Liver (tissue), 8 donors: ENCODE measurements at regions not wholly inside any gene's neighbourhood (a gene's known extent, or its start where the extent isn't known, plus 50 kb on each side); places are given as distances from the start of the nearest gene placed in this dataset.

Source experiments
- DNase-seq: peaks from one replicate; pipeline ENCODE4 v3.0.0-alpha.2; 2017; ENCODE audit warnings: low spot score
- H3K27ac ChIP-seq, 2 donors: one replicate each; pipeline ENCODE4 v1.7.0; 2013; ENCODE audit warnings: inconsistent platforms in 2 of 2, low read length in 2 of 2, control low read depth in 1 of 2, low read depth in 1 of 2, mild to moderate bottlenecking in 1 of 2
- H3K27me3 ChIP-seq, 4 donors: one replicate each; pipeline versions ENCODE4 v1.6.1 to v1.7.0; 2013; ENCODE audit warnings: low read length in 3 of 4, inconsistent platforms in 1 of 4, mild to moderate bottlenecking in 1 of 4, moderate library complexity in 1 of 4; ENCODE audit not compliant: control insufficient read depth in 4 of 4, insufficient read depth in 4 of 4
- H3K36me3 ChIP-seq, 4 donors: one replicate each; pipeline versions ENCODE4 v1.6.1 to v1.7.0; 2013; ENCODE audit warnings: low read length in 3 of 4, mild to moderate bottlenecking in 3 of 4, low read depth in 1 of 4, moderate library complexity in 1 of 4; ENCODE audit not compliant: control insufficient read depth in 4 of 4, insufficient read depth in 3 of 4
- H3K4me1 ChIP-seq, 4 donors: one replicate each; pipeline versions ENCODE4 v1.6.1 to v1.7.0; 2013; ENCODE audit warnings: low read length in 3 of 4, mild to moderate bottlenecking in 3 of 4, moderate library complexity in 1 of 4; ENCODE audit not compliant: control insufficient read depth in 4 of 4, insufficient read depth in 4 of 4
- H3K4me3 ChIP-seq, 3 donors: one replicate each; pipeline versions ENCODE4 v1.6.1 to v1.7.0; 2013; ENCODE audit warnings: low read length in 3 of 3, control low read depth in 1 of 3, low read depth in 1 of 3, mild to moderate bottlenecking in 1 of 3
- H3K9ac ChIP-seq, 2 donors: one replicate each; pipeline ENCODE4 v1.7.0; 2013; ENCODE audit warnings: low read length in 2 of 2, mild to moderate bottlenecking in 2 of 2, moderate library complexity in 2 of 2, control low read depth in 1 of 2, low read depth in 1 of 2
- H3K9me3 ChIP-seq, 4 donors: one replicate each; pipeline versions ENCODE4 v1.6.1 to v1.7.0; 2013; ENCODE audit warnings: low read length in 3 of 4; ENCODE audit not compliant: control insufficient read depth in 4 of 4
- FOXA1 ChIP-seq: IDR thresholded peaks from 2 replicates; pipeline ENCODE4 v1.6.1; 2016; ENCODE audit warnings: antibody characterized with exemption
- FOXA2 ChIP-seq: IDR thresholded peaks from 2 replicates; pipeline ENCODE4 v1.6.1; 2016; ENCODE audit warnings: antibody characterized with exemption
- GABPA ChIP-seq, 2 donors: IDR thresholded peaks in 1 of 2; conservative IDR thresholded peaks in 1 of 2; 2 replicates each; pipeline ENCODE4 v1.6.1; 2016; ENCODE audit warnings: antibody characterized with exemption in 2 of 2, mild to moderate bottlenecking in 1 of 2, moderate library complexity in 1 of 2
- HNF4A ChIP-seq, 2 donors: conservative IDR thresholded peaks; 2 replicates each; pipeline ENCODE4 v1.6.1; 2016; ENCODE audit warnings: antibody characterized with exemption in 2 of 2, mild to moderate bottlenecking in 2 of 2
- HNF4G ChIP-seq: IDR thresholded peaks from 2 replicates; pipeline ENCODE4 v1.6.1; 2016; ENCODE audit warnings: antibody characterized with exemption
- RAD21 ChIP-seq, 2 donors: IDR thresholded peaks; 2 replicates each; pipeline ENCODE4 v1.6.1; 2016; ENCODE audit warnings: antibody characterized with exemption in 2 of 2, mild to moderate bottlenecking in 2 of 2
- RXRA ChIP-seq, 2 donors: IDR thresholded peaks; 2 replicates each; pipeline ENCODE4 v1.6.1; 2017 to 2018; ENCODE audit warnings: antibody characterized with exemption in 2 of 2, mild to moderate bottlenecking in 1 of 2
- SP1 ChIP-seq: IDR thresholded peaks from 2 replicates; pipeline ENCODE4 v1.6.1; 2018; ENCODE audit warnings: antibody characterized with exemption, mild to moderate bottlenecking
- TAF1 ChIP-seq: conservative IDR thresholded peaks from 2 replicates; pipeline ENCODE4 v1.6.1; 2016; ENCODE audit warnings: antibody characterized with exemption, mild to moderate bottlenecking
- YY1 ChIP-seq: IDR thresholded peaks from 2 replicates; pipeline ENCODE4 v1.6.1; 2016; ENCODE audit warnings: antibody characterized with exemption, mild to moderate bottlenecking
- whole genome bisulfite sequencing: extraction: QIAGEN DNeasy Blood & Tissue Kit; methylation state at CpG from one replicate; pipeline ENCODE4 v1.1.7; 2013; 5-methylcytosine and 5-hydroxymethylcytosine counted together
- TF ChIP-seq, protein P1 (sequence below): IDR thresholded peaks from 2 replicates; pipeline ENCODE4 v1.6.1; 2016; ENCODE audit warnings: antibody characterized with exemption, mild to moderate bottlenecking
- TF ChIP-seq, protein P2 (sequence below): fragments of 150-350 bp; IDR thresholded peaks from 2 replicates; pipeline ENCODE4 v1.5.1; 2017; ENCODE audit warnings: improper control_type of control experiment, low read depth, low read length; ENCODE audit not compliant: missing input control
- TF ChIP-seq, protein P3 (sequence below): IDR thresholded peaks from 2 replicates; pipeline ENCODE4 v1.6.1; 2016; ENCODE audit warnings: antibody characterized with exemption
- donor health status: healthy.
- donor health status: healthy.
- donor health status: healthy.
- donor health status: healthy.
- donor health status: healthy.

DNA sequence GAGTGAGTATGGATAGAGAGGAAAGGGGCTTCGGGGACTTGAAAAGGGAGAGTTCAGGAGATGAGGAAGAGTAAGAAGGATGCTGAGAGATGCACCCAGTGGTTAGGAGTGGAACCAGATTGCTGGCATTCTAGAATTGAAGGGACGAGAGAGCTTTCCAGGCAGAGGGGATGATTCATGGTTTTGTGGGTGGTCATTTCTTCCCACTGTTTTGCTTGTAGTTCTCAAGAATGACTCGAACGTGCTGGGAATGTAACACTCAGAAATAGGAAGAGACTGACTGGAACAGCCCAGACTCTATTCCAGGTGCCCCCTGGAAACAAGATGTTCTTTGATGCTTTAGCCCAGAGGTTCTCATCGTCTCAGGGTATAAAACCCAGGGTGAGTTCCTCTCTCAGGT, 294.2 kb downstream of the ICE1 start (continued):
- TF ChIP-seq, protein P1, sequence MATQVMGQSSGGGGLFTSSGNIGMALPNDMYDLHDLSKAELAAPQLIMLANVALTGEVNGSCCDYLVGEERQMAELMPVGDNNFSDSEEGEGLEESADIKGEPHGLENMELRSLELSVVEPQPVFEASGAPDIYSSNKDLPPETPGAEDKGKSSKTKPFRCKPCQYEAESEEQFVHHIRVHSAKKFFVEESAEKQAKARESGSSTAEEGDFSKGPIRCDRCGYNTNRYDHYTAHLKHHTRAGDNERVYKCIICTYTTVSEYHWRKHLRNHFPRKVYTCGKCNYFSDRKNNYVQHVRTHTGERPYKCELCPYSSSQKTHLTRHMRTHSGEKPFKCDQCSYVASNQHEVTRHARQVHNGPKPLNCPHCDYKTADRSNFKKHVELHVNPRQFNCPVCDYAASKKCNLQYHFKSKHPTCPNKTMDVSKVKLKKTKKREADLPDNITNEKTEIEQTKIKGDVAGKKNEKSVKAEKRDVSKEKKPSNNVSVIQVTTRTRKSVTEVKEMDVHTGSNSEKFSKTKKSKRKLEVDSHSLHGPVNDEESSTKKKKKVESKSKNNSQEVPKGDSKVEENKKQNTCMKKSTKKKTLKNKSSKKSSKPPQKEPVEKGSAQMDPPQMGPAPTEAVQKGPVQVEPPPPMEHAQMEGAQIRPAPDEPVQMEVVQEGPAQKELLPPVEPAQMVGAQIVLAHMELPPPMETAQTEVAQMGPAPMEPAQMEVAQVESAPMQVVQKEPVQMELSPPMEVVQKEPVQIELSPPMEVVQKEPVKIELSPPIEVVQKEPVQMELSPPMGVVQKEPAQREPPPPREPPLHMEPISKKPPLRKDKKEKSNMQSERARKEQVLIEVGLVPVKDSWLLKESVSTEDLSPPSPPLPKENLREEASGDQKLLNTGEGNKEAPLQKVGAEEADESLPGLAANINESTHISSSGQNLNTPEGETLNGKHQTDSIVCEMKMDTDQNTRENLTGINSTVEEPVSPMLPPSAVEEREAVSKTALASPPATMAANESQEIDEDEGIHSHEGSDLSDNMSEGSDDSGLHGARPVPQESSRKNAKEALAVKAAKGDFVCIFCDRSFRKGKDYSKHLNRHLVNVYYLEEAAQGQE, result no peak
- no peak for TF ChIP-seq YY1
- TF ChIP-seq RAD21 (IDR thresholded peaks at IDR 0.05), result no peak

DNA sequence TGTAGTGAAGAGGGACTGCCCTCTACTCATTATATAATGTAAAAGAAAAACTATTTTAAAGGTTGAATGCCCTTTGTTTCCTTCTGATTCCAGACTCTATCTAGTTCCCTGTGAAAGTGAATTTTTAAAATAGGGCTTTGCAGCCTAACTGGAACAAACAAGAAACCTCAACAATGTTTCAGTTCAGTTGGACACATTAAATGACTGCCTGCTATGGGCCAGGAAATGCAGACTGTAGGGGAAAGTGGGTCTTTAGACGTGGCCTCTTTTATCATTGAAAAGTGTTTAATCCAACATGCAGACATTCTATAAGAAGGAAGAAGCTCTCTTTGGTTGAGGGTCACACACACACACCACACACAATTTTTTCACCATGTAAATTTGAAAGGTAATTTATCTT, 289.1 kb downstream of the ICE1 start:
- TF ChIP-seq HNF4G, result no peak
- no peak for TF ChIP-seq FOXA1
- no peak for TF ChIP-seq GABPA (IDR thresholded peaks at IDR 0.05 in 1 of 2, conservative IDR thresholded peaks at IDR 0.05 in 1 of 2)
- TF ChIP-seq SP1, result no peak
- TF ChIP-seq TAF1, result no peak
- TF ChIP-seq FOXA2, result no peak
- TF ChIP-seq, protein P2, sequence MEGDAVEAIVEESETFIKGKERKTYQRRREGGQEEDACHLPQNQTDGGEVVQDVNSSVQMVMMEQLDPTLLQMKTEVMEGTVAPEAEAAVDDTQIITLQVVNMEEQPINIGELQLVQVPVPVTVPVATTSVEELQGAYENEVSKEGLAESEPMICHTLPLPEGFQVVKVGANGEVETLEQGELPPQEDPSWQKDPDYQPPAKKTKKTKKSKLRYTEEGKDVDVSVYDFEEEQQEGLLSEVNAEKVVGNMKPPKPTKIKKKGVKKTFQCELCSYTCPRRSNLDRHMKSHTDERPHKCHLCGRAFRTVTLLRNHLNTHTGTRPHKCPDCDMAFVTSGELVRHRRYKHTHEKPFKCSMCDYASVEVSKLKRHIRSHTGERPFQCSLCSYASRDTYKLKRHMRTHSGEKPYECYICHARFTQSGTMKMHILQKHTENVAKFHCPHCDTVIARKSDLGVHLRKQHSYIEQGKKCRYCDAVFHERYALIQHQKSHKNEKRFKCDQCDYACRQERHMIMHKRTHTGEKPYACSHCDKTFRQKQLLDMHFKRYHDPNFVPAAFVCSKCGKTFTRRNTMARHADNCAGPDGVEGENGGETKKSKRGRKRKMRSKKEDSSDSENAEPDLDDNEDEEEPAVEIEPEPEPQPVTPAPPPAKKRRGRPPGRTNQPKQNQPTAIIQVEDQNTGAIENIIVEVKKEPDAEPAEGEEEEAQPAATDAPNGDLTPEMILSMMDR, result no peak
- no peak for TF ChIP-seq HNF4A (conservative IDR thresholded peaks at IDR 0.05)
- TF ChIP-seq, protein P3, sequence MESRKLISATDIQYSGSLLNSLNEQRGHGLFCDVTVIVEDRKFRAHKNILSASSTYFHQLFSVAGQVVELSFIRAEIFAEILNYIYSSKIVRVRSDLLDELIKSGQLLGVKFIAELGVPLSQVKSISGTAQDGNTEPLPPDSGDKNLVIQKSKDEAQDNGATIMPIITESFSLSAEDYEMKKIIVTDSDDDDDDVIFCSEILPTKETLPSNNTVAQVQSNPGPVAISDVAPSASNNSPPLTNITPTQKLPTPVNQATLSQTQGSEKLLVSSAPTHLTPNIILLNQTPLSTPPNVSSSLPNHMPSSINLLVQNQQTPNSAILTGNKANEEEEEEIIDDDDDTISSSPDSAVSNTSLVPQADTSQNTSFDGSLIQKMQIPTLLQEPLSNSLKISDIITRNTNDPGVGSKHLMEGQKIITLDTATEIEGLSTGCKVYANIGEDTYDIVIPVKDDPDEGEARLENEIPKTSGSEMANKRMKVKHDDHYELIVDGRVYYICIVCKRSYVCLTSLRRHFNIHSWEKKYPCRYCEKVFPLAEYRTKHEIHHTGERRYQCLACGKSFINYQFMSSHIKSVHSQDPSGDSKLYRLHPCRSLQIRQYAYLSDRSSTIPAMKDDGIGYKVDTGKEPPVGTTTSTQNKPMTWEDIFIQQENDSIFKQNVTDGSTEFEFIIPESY, result no peak
- TF ChIP-seq RXRA (IDR thresholded peaks at IDR 0.05), result no peak
- TF ChIP-seq, protein P1, result no peak
- no peak for DNase-seq
- 38% methylated on average over 1 of the region's 1 CpG for WGBS

More for the DNA sequence above, 289.1 kb downstream of the ICE1 start:
- no peaks in the 10 kb centered on the region for H3K27me3 ChIP-seq
- no peaks in the 10 kb centered on the region for H3K36me3 ChIP-seq
- H3K4me1 ChIP-seq, result no peaks in the 10 kb centered on the region
- H3K4me3 ChIP-seq, result no peak overlapping the region
- H3K27ac ChIP-seq, result no peak overlapping the region
- no peak overlapping the region for H3K9ac ChIP-seq
- H3K9me3 ChIP-seq, result peaks cover 0 to 4% (median under 1%) of the 10 kb centered on the region in 4 donors
